Spinal cord (tissue), 9 donors: ENCODE measurements at regions not wholly inside any gene's neighbourhood (a gene's known extent, or its start where the extent isn't known, plus 50 kb on each side); places are given as distances from the start of the nearest gene placed in this dataset.
A peak's percentile ranks its signal among the peaks of the same experiment; 100 is the strongest.

Experiments used
- DNase-seq, 6 donors: peaks; one replicate each; pipeline versions ENCODE4 v3.0.0 to v3.0.0-alpha.2; 2013 to 2015; ENCODE audit warnings: low spot score in 6 of 6, low read depth in 4 of 6
- H3K27ac ChIP-seq: one replicate; pipeline ENCODE4 v1.5.1; 2013; ENCODE audit warnings: low read depth, low read length, control low read depth
- H3K27me3 ChIP-seq: one replicate; pipeline ENCODE4 v1.6.1; 2013; ENCODE audit warnings: low read length; ENCODE audit not compliant: control insufficient read depth, insufficient read depth
- H3K36me3 ChIP-seq: one replicate; pipeline ENCODE4 v1.6.1; 2013; ENCODE audit warnings: low read length; ENCODE audit not compliant: control insufficient read depth, insufficient read depth
- H3K4me1 ChIP-seq: one replicate; pipeline ENCODE4 v1.6.1; 2013; ENCODE audit warnings: low read length; ENCODE audit not compliant: control insufficient read depth, insufficient read depth
- H3K4me3 ChIP-seq: one replicate; pipeline ENCODE4 v1.5.1; 2013; ENCODE audit warnings: low read depth, low read length, control low read depth
- H3K9me3 ChIP-seq: one replicate; pipeline ENCODE4 v1.6.1; 2013; ENCODE audit warnings: low read length; ENCODE audit not compliant: control insufficient read depth, insufficient read depth
- WGBS: methylation state at CpG from one replicate; pipeline ENCODE4 v1.1.5; 2013; ENCODE audit warnings: missing lambda C conversion rate; ENCODE audit not compliant: insufficient coverage; 5-methylcytosine and 5-hydroxymethylcytosine counted together
- donor health status: healthy.

DNA sequence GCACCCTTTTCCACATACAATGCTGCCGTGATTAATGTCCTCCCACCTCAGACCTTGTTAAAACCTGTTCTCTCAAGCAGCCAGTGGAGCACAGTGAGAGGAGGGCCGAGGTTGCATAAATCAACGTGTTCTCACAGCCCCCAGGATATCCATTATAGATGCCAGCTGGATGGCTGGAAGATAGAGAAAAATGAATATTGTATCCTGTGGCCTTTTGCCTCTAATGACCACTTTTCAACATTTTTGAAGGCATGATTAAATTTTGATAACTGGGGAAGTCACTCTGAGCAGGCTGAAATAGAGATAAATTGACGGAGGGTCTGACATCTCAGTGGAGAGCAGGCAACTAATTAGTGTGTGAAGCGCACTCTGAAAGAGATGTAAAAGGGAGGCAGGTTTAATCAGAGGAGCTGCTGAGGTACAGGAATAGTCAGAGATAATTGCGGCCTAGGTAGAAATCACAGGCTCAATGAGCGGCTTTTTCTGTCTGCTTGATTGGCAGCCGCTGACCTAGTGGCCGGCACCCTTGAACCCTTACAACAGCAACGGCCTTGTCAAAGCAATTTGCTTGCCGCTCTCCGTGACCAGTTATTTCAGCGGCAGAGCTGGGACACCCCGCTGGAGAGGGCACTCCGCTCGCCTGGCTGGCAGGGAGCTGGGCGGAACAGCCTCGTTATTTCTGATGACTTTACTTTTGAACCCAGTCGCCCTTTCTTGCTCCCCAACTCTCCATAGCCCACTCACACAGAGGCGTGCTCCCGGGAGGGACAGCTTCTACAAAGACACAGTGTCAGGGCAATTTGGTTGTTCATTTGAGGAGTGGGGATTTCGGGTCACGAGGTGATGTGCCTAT lies 560.7 kb downstream of the PSAT1 start:
- H3K9me3 ChIP-seq, result no peaks in the 10 kb centered on the region
- no peaks in the 10 kb centered on the region for H3K27me3 ChIP-seq
- no peak overlapping the region for H3K4me3 ChIP-seq
- H3K4me1 ChIP-seq, result no peaks in the 10 kb centered on the region
- DNase-seq, result peak in 1 of 6 donors; percentile 82
- no peak overlapping the region for H3K27ac ChIP-seq
- 64% methylated on average over 18 of the region's 23 CpGs for WGBS
- H3K36me3 ChIP-seq, result no peaks in the 10 kb centered on the region

- Histone ChIP-seq H3K4me3 (no peak overlapping the region), H3K36me3 (no peaks in the 10 kb centered on the region), H3K9me3 (no peaks in the 10 kb centered on the region), H3K27me3 (no peaks in the 10 kb centered on the region), H3K27ac (no peak overlapping the region), H3K4me1 (no peaks in the 10 kb centered on the region)
- WGBS, result 80% methylated on average over 1 of the region's 1 CpG
- no peak for DNase-seq
Observed at GRCh38 chr9:78858266-78858665, 561.3 kb downstream of the PSAT1 start.

GRCh38 chr9:78860801-78861475 lies 564.0 kb downstream of the PSAT1 start:
- DNase-seq, result no peak
- Histone ChIP-seq H3K36me3 (no peaks in the 10 kb centered on the region), H3K27ac (no peak overlapping the region), H3K4me3 (no peak overlapping the region), H3K9me3 (no peaks in the 10 kb centered on the region), H3K27me3 (no peaks in the 10 kb centered on the region), H3K4me1 (no peaks in the 10 kb centered on the region)

DNA sequence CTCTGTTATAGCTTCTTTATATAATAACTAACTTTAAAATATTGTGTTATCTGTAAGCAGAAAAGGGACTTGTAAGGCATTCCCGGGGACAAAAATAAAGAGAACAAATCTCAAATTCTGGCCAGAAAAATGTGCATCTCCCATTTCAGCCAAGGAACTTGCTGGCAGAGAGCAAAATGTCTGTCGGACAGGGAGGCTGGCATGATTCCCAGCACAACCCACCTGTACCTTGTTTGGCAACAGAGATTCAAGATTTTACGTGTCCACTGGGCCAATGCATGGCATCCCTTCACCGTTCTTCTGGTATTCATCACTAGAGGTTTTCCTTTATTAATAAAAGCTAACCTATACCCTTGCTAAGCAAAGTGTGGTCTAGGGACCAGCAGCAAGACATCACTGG lies 566.6 kb downstream of the PSAT1 start:
- H3K4me3 ChIP-seq, result no peak overlapping the region
- WGBS, result 83% methylated on average over 4 of the region's 4 CpGs

GRCh38 chr9:78865737-78866136 lies 568.8 kb downstream of the PSAT1 start:
- H3K27ac ChIP-seq, result no peak overlapping the region
- H3K4me3 ChIP-seq, result no peak overlapping the region
- no peaks in the 10 kb centered on the region for H3K9me3 ChIP-seq
- H3K27me3 ChIP-seq, result no peaks in the 10 kb centered on the region
- no CpG with 5 or more reads among the region's 2 CpGs for WGBS
- DNase-seq, result peak in 1 of 6 donors; percentile 18
- H3K36me3 ChIP-seq, result no peaks in the 10 kb centered on the region
- no peaks in the 10 kb centered on the region for H3K4me1 ChIP-seq

More for the DNA sequence above, 566.6 kb downstream of the PSAT1 start:
- H3K9me3 ChIP-seq, result no peaks in the 10 kb centered on the region
- no peak for DNase-seq
- H3K27ac ChIP-seq, result no peak overlapping the region
- no peaks in the 10 kb centered on the region for H3K4me1 ChIP-seq
- H3K36me3 ChIP-seq, result no peaks in the 10 kb centered on the region
- H3K27me3 ChIP-seq, result no peaks in the 10 kb centered on the region

DNA sequence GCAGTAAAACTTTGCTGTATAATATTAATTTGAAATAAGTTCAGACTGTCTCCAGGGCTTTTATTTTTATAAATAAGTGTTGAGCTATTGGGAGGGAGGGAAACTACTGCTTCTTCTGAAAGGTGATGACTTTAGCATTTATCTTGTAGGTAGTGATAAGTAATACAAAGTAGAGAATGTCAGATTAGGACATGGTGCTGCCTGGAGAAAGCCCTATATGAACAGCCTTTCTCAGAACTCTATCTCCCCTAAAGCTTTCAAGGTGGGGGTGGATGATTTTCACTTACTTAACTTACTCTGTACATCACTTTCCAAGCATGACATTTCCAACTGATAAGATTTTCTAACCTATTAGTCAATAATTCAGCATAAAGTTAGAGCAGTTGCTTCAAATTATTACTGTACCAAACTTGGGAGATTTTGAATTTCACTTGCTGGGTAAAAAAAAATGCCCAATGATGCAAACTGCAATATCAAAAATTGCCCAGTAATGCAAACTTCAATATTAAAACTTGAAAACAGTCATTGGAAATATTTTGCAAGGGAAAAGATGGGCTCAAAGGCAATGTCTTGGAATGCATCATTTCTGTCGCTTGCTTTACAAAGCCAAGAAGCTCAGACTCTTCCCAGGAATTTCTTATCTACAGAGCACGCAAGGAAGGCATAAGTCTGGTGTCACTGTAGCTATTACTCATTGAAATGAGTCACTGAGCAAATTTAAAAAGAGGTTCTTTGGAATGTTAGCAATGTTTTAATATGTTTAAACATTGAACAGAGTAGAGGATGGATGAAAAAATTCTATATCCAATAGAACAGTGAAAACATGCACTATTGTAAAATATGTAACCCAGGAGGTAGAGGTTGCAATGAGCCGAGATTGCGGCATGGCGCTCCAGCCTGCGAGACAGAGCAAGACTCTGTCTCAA lies 569.5 kb downstream of the PSAT1 start:
- 80% methylated on average over 1 of the region's 6 CpGs for WGBS
- Histone ChIP-seq H3K36me3 (no peaks in the 10 kb centered on the region), H3K9me3 (no peaks in the 10 kb centered on the region), H3K27ac (no peak overlapping the region), H3K4me3 (no peak overlapping the region), H3K4me1 (no peaks in the 10 kb centered on the region), H3K27me3 (no peaks in the 10 kb centered on the region)
- peak in 1 of 6 donors; percentile 27 for DNase-seq

GRCh38 chr9:78871086-78871451 lies 574.1 kb downstream of the PSAT1 start:
- H3K9me3 ChIP-seq, result no peaks in the 10 kb centered on the region
- no peak overlapping the region for H3K4me3 ChIP-seq
- no peak overlapping the region for H3K27ac ChIP-seq
- no peaks in the 10 kb centered on the region for H3K36me3 ChIP-seq
- H3K27me3 ChIP-seq, result no peaks in the 10 kb centered on the region
- H3K4me1 ChIP-seq, result no peaks in the 10 kb centered on the region
- no peak for DNase-seq

DNA sequence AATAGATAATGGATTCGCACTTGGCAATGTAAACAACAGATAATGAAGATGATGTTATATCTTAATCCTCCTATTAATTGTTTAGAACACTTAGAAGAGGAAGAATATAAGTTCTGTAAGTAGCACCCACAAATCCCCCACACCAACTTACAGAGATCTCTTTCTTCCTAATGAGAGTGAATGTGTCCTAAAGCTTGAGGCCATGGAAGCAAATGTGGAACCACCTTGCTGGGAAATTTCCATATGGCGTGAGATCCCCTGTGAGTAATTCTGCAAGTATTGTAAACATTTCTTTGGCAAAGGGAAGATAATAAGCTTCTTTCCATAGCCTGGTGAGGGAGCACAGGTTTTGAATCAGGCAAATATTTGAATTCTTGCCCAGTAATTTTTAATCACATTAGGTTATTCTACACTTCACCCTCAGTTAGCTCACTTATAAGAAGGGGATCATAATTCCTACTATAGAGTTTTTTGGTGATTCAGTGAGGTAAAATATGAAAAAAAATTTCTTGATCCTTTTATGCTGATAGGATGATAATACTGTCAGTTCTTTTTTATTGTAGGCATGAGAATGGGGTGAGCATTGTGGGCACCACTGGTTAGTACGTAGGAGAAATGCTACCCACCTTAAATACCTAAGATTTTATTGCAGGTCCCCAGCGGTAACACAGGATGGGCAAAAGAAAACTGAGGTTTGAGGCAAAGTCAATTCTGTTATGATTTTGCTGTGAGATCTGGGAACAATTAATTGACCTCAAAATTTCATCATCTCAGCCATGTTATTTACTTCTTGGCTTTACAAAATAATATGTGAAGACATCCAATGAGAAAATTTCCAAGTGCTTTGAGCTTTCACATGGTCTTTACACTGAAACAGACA lies 574.8 kb downstream of the PSAT1 start:
- 83% methylated on average over 1 of the region's 4 CpGs for WGBS
- H3K4me1 ChIP-seq, result no peaks in the 10 kb centered on the region
- H3K27ac ChIP-seq, result no peak overlapping the region
- DNase-seq, result no peak
- H3K4me3 ChIP-seq, result no peak overlapping the region
- H3K36me3 ChIP-seq, result no peaks in the 10 kb centered on the region
- H3K9me3 ChIP-seq, result no peaks in the 10 kb centered on the region
- H3K27me3 ChIP-seq, result no peaks in the 10 kb centered on the region

- Histone ChIP-seq H3K9me3 (no peaks in the 10 kb centered on the region), H3K4me3 (no peak overlapping the region), H3K4me1 (no peaks in the 10 kb centered on the region), H3K27ac (no peak overlapping the region), H3K27me3 (no peaks in the 10 kb centered on the region), H3K36me3 (no peaks in the 10 kb centered on the region)
- no peak for DNase-seq
- no CpG with 5 or more reads among the region's 2 CpGs for WGBS
Observed at GRCh38 chr9:78874061-78874460, 577.1 kb downstream of the PSAT1 start.
